Panc1 (cell line): ENCODE measurements at regions not wholly inside any gene's neighbourhood (a gene's known extent, or its start where the extent isn't known, plus 50 kb on each side); places are given as distances from the start of the nearest gene placed in this dataset.
"Not testable (repeated sequence)": the region's sequence is repeated elsewhere in the genome, so short reads cannot be mapped to it uniquely, and the experiment has no call there.

Experiments
- ATAC-seq: fragments of 200-7000 bp; cut with Tn5 transposase; 2 replicates; pipeline ENCODE4 v1.9.1; 2020; ENCODE audit warnings: mild to moderate bottlenecking, moderate library complexity
- BruUV-seq: library from RNA; stranded (reverse); fragments of 400-500 nt; replicated peaks from 2 replicates; lab custom pipeline; 2021; lab: Mats Ljungman, UMichigan
- CTCF ChIA-PET: fragments of 300-600 bp; sonication (Branson Sonifier 250); formaldehyde crosslinking; loops from one replicate; lab custom pipeline; 2022; ENCODE audit warnings: antibody characterized with exemption; lab: Charles Lee
- POLR2A ChIA-PET: fragments of 300-600 bp; sonication (Branson Sonifier 250); formaldehyde crosslinking; loops from one replicate; lab custom pipeline; 2022; ENCODE audit warnings: antibody characterized with exemption; lab: Charles Lee
- DNase-seq: peaks from one replicate; pipeline ENCODE4 v3.0.0-alpha.2; 2010; ENCODE audit warnings: low read depth, low spot score
- H3K27ac ChIP-seq: 2 replicates; pipeline ENCODE4 v1.5.1; 2011; ENCODE audit warnings: mild to moderate bottlenecking, low read length, inconsistent platforms
- H3K27me3 ChIP-seq: fragments of 200-500 bp; sonication (Bioruptor generic); 2 replicates; pipeline ENCODE4 v1.6.0; 2014; ENCODE audit warnings: low read length, inconsistent platforms; ENCODE audit not compliant: control insufficient read depth, insufficient read depth
- H3K36me3 ChIP-seq: fragments of 200-500 bp; sonication (Bioruptor generic); 2 replicates; pipeline ENCODE4 v1.5.1; 2014; ENCODE audit warnings: inconsistent platforms, mild to moderate bottlenecking, low read length, moderate library complexity; ENCODE audit not compliant: control insufficient read depth, insufficient read depth
- H3K4me1 ChIP-seq: 2 replicates; pipeline ENCODE4 v1.5.1; 2011; ENCODE audit warnings: inconsistent platforms, mild to moderate bottlenecking, low read length, moderate library complexity; ENCODE audit not compliant: control insufficient read depth, insufficient read depth
- H3K4me3 ChIP-seq, 2 experiments: 2 replicates each; pipeline ENCODE4 v1.5.1; 2011 to 2012; ENCODE audit warnings: low read depth in 2 of 2, low read length in 2 of 2, mild to moderate bottlenecking in 2 of 2, inconsistent platforms in 1 of 2, moderate library complexity in 1 of 2
- H3K9me3 ChIP-seq: fragments of 200-500 bp; sonication (Bioruptor generic); 2 replicates; pipeline ENCODE4 v1.5.1; 2014; ENCODE audit warnings: low read depth, mild to moderate bottlenecking, inconsistent platforms, low read length, moderate library complexity; ENCODE audit not compliant: control insufficient read depth, insufficient read depth
- CTCF ChIP-seq: fragments of 450-650 bp; IDR thresholded peaks from 2 replicates; pipeline ENCODE4 v1.5.1; 2017; ENCODE audit warnings: mild to moderate bottlenecking
- POLR2AphosphoS5 ChIP-seq: IDR thresholded peaks from 2 replicates; pipeline ENCODE4 v1.6.1; 2012; ENCODE audit warnings: mild to moderate bottlenecking, low read depth, low read length, moderate library complexity
- REST ChIP-seq, 2 experiments: IDR thresholded peaks; 2 replicates each; pipeline ENCODE4 v1.6.1; 2011 to 2012; ENCODE audit warnings: low read depth in 2 of 2, control low read depth in 1 of 2, low read length in 1 of 2, mild to moderate bottlenecking in 1 of 2, moderate library complexity in 1 of 2; ENCODE audit not compliant: insufficient read depth in 1 of 2
- SIN3A ChIP-seq: IDR thresholded peaks from 2 replicates; pipeline ENCODE4 v1.6.1; 2012; ENCODE audit warnings: low read depth, mild to moderate bottlenecking, low read length, moderate library complexity, borderline replicate concordance; ENCODE audit not compliant: insufficient read depth
- TCF7L2 ChIP-seq: IDR thresholded peaks from 2 replicates; pipeline ENCODE4 v1.6.1; 2011; ENCODE audit warnings: mild to moderate bottlenecking, low read depth, low read length, inconsistent platforms
- in situ Hi-C: cut with HindIII; loops from 2 replicates; pipeline ENCODE4 v1.10.0; 2016; ENCODE audit warnings: low sequenced_read_pairs, low pct_unique_long_range_greater_than_20kb
- intact Hi-C: fragments of 100-400 bp; cut with micrococcal nuclease; formaldehyde crosslinking; loops from one replicate; pipeline ENCODE4 v1.10.0; 2022; ENCODE audit not compliant: unreplicated experiment

DNA sequence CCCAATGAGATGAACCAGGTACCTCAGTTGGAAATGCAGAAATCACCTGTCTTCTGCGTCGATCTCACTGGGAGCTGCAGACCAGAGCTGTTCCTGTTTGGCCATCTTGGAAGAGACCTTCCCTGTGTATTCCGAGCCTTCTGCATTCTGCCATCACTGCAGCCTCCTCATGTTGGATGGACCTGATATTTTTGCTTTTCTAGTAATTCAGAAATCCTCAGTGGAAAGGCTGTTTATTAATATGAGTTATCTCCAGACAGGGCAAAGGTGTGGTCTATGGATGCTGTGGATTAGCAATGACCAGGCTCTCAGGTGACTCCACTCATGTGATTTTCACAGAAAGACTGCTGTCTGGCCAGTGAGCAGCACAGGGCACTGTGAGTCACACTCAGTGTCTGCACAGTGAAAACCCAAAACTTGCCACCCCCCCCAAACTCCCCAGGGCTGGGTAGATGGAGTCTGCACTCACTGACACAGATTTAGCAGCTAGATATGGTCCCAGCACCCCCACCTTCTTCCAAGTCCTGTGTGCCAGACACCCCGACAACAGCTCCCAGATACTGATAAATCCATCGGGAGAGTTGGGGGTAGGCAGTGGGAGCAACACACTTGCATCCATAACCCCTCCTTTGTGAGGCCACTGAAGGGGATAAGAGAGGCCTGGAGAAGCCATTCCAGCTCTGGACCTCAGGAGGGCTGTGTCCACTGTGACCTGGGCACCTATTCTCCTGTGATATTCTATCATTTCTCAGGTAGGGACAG is 75.2 kb upstream of the TOP3B start:
- H3K27ac ChIP-seq: no peak overlapping the region

DNA sequence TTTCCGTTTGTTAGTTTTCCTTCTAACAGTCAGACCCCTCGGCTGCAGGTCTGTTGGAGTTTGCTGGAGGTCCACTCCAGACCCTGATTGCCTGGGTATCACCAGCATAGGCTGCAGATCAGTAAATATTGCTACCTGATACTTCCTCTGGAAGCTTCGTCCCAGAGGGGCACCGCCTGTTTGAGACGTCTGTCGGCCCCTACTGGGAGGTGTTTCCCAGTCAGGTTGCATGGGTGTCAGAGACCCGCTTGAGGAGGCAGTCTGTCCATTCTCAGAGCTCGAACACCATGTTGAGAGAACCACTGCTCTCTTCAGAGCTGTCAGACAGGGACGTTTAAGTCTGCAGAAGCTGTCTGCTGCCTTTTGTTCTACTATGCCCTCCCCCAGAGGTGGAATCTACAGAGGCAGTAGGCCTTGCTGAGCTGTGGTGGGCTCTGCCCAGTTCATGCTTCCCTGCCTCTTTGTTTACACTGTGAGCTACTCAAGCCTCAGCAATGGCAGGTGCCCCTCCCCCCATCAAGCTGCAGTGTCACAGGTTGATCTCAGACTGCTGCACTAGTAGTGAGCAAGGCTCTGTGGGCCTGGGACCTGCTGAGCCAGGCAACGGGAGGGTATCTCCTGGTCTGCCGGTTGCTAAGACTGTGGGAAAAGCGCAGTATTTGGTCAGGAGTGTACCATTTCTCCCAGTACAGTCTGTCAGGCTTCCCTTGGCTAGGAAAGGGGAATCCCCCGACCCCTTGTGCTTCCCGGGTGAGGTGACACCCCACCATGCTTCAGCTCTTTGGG is 74.4 kb upstream of the TOP3B start:
- H3K9me3 ChIP-seq, H3K4me1 ChIP-seq, intact Hi-C loops, H3K36me3 ChIP-seq, ATAC-seq, H3K27me3 ChIP-seq, H3K4me3 ChIP-seq, BruUV-seq, H3K27ac ChIP-seq, in situ Hi-C loops, CTCF ChIA-PET, POLR2A ChIA-PET, DNase-seq: not testable (repeated sequence)

More for the DNA sequence above, 75.2 kb upstream of the TOP3B start:
- H3K4me3 ChIP-seq: no peak overlapping the region
- H3K4me1 ChIP-seq: no peaks in the 10 kb centered on the region
- in situ Hi-C loops (no loop called here), intact Hi-C loops (no loop called here)
- no peak for DNase-seq
- ChIA-PET CTCF (no interaction called here), POLR2A (no interaction called here)
- no peak for ATAC-seq
- no peaks in the 10 kb centered on the region for H3K36me3 ChIP-seq
- H3K27me3 ChIP-seq: no peaks in the 10 kb centered on the region
- BruUV-seq: no TSS peak
- no peaks in the 10 kb centered on the region for H3K9me3 ChIP-seq
- TF ChIP-seq TCF7L2 (no peak), CTCF (no peak), SIN3A (no peak), POLR2AphosphoS5 (no peak), REST (IDR thresholded peaks at IDR 0.05; ENCODE audit: insufficient read depth in 1 of 2, low read depth in 2 of 2, low read length in 1 of 2) (no peak)

- H3K27ac ChIP-seq, POLR2A ChIA-PET, ATAC-seq, H3K4me1 ChIP-seq, H3K4me3 ChIP-seq, H3K9me3 ChIP-seq, DNase-seq, in situ Hi-C loops, H3K36me3 ChIP-seq, CTCF ChIA-PET, intact Hi-C loops, H3K27me3 ChIP-seq, BruUV-seq: not testable (repeated sequence)
These were observed 70.1 kb upstream of the TOP3B start for GRCh38 chr22:22052548-22053139.

- POLR2A ChIA-PET, BruUV-seq, H3K27me3 ChIP-seq, ATAC-seq, CTCF ChIA-PET, H3K4me1 ChIP-seq, H3K9me3 ChIP-seq, intact Hi-C loops, H3K4me3 ChIP-seq, DNase-seq, H3K36me3 ChIP-seq, H3K27ac ChIP-seq, in situ Hi-C loops: not testable (repeated sequence)
These were observed 68.4 kb upstream of the TOP3B start for GRCh38 chr22:22051032-22051431.
